SW480 (cell line): ENCODE measurements at regions not wholly inside any gene's neighbourhood (a gene's known extent, or its start where the extent isn't known, plus 50 kb on each side); places are given as distances from the start of the nearest gene placed in this dataset.

Experiments used
- DNase-seq: peaks from one replicate; pipeline ENCODE4 v3.0.0-alpha.2; 2016; ENCODE audit warnings: low spot score

DNA sequence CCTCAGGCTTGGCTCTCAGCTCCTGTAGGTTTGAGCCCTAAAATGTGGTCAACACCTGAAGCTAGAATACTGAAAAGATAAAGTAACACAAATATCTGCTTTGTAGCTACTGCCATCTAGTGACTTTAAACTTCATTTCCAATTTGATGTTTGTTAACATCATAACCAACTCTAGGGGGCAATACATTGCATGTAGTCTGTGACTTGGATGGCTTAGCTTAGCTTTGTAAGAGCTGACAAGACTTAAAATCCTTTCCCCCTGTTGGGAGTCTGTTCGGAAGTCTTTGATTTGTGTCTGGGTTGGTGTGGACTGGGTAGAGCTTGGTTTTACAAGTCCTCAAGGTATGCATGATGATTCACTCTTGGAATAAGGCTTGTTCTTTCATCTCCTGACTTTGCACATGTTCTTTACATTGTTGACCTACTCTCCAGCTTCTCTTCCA is 51.7 kb downstream of the SCN11A start:
- DNase-seq = peak; percentile 89

DNA sequence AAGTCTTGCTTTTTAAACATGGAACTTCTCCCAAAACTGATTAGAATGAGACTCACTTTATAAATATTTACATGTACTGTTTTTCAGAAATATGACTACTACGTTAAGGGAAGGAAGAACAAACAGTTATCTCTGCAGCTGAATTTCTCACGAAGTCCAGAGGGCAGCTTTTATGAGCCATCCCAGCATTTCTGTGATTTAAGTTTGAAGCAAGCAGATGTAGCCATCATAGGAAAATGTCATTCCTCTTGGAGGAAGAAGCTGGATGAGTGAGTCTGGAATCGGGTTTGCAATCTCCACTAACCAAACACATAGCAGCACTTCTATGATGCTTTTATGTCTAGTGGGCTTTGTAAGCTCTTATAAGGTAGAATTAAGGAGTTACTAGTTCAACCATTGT is 53.7 kb downstream of the SCN11A start:
- no peak for DNase-seq

DNA sequence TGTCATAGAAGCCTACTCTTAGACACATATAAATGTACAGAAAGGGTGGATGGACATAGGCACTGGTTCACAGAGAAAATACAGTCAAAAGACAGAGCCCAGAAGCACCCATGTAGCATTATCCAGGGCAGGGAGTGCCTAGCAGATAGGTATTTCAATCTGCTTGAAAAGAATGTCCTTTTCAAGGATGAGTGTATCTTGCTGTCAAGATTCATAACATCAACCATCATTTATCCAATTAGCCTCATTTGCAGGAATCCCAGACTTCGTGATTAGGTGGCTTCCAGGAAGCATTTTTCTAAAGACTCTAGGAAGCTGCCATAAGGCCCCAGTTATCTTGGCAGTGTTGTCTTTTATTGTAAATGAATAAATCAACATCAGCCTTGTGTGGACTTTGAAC is 55.6 kb downstream of the SCN11A start:
- no peak for DNase-seq

DNA sequence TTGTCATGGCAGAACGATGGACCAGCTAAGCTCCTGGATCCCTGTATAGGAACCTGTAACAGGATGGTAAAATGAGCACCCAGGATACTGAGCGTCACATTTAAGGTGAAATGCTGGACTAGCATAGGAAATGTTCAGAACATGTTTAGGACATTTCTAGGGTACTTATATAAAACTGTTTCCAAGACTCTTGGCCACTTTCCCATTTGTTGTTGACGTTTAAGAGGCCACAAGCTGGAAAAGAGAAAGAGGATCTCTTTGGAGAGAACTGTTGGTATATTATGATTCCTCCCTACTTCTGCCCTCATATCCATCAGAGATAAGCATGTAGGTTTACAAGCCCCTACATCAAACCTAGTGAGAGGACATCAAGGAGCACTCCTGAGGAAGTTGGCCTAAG is 57.5 kb downstream of the SCN11A start:
- no peak for DNase-seq

DNA sequence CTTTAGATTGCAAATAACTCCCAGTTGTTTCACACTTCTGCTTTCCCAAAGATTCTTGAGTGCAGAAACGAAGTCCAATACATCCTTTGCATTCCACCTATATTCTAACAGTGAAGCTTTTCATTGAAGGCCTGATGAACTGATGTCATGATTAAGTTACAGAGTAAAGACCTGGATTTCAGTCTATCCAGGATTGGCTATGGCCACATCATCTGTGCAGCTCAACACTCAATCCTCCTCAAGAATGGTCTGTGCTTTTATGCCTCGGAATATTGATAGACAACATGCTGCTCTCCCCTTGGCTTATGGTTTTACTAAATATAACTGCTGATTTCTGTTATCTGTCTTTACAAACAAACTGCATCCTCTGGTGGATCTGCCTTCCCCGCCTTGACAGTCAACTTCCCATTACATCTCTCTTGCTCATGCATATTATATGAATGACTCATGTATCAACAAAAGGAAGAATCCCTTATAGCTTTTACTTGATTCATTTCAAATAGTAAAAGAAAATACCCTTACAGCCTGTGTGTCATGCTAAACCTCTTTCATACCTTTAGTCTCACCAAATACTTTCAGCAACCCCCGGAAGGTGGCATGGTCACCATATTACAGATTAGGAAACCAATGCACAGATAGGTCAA is 59.5 kb downstream of the SCN11A start:
- peak; percentile 83 for DNase-seq

DNA sequence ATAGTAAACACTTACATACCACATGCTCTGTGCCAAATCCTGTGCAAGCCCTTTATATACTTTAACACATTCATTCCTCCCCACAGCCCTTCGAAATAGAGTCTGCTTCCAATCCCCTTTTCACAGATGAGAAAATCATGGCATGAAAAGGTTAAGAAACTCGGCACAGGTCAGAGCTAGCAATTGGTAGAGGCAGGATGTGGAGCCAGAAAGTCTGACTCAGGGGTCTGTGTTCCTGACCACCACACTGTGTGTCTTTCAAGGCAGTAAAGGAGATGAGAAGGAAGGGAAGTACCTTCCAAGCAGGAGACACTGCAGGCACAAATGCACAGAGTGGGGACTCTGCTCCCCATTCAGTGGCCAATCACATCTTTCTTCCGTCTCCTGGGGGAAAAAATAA is 61.1 kb downstream of the SCN11A start:
- DNase-seq = no peak

DNA sequence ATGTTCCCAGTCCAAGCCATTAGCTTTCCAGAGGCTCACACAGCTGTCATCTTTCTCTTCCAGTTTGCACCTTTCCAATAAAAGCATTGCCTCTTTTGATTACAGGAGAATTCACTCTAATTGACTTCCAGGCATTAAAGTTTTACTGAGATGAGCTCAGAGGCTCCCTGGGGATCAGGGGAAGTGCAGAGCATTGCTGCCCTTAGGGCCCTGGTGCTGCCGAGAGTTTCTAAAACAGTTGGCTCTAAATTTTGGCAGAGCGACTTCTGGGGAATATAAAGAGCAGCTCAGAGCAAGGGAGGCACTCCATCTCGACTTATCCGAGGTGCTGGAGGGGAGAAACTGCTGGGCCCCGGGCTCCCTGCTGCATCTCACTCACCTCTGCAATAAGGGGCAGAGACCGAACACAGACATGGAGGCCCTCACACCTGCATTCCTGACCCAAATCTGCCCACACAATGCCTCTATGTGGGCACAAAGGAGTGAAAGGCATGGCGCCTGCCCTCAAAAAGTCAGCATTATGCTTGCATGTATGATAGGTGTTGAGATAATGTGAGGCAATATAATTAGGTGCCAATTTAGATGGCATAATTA is 61.7 kb downstream of the SCN11A start:
- DNase-seq = no peak

DNA sequence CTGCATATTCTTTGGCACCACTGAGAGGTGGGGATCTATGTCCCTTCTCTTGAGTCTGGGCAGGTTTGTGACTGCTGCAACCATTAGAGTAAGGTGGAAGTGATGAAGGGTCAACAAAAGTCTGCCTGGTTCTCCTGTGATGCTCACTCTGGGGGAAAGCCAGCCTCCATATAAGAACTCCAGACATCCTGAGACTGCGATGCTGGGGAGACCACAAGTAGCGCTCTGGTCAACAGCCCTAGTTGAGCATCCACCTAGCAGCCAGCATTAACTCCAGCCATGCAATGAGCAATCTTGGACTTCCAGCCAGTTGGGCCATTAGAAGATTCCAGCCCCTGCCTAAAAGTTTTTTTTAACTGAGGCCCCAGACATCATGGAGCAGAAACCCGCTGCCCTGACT is 62.8 kb downstream of the SCN11A start:
- DNase-seq = no peak

DNA sequence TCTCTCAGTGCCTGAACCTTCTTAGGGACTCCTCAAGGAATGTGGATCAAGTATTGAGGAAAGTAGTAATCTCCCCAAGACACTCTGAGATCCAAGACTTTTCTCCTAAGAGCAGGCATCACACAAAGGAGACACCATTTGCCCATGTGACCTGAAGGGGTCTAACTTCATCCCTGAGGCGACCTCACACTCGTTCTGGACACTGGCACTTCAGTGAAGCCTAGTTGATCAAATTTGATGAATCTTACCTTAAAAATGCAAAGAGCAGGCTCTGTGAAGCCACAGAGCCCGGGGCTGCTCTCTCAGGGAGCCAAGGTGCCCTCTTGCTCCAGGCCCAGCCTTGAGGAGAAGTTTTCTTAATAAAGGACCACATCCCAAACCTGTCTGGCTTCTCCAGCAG is 64.3 kb downstream of the SCN11A start:
- DNase-seq = no peak

DNA sequence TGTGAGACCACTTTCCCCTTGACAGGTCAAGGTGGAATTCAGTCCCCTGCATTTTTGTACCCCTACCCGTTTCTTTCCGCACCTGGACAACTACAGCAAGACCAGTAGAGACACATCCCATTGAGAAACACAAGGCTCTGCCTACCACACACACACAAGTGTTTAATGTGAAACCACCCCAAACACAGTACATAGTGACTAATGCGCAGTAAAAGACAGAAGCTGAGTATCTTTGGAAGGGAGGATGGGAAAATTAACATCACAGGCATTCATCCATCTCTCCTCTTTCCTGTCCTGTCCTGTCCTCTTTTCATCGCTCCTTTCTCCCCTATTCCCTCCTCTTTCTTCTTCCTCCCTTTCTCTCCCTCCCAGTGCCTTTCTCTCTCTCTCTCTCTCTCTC is 64.8 kb downstream of the SCN11A start:
- no peak for DNase-seq

DNA sequence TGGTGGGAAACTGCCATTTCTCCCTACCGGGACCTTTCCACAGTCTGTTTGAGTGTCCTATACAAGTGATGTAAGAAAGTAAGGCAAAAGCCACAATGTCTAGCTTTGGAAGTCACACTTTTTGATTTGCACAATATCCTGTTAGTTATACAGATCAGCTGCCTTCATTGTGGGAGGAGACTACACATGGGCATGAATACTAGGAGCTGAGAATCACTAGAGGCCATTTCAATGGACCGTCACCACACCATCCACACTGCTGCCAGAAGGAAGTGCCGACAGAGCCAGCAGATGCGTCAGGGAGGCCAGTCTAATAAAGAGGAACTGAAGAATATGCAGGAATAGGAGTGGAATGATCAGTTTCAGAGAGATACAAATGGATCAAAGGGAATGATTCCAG is 65.8 kb downstream of the SCN11A start:
- no peak for DNase-seq

DNA sequence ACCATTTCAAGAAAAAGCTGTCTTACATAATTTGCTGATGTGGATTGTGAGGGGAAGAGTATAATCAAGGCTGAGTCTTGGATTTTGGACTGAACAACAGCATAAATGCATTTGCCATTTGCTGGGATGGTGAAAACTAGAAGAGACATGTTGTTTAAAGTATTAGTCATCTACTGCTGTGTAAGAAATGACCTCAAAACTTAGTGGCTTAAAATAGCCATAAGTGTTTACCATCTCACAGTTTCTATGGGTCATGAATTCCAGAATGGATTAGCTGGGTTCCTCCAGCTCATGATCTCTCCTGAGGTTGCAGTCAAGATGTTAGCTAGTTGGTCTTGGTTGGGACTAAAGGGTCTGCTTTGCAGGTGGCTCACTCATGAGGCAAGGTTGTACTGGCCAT is 66.2 kb downstream of the SCN11A start:
- DNase-seq = no peak

DNA sequence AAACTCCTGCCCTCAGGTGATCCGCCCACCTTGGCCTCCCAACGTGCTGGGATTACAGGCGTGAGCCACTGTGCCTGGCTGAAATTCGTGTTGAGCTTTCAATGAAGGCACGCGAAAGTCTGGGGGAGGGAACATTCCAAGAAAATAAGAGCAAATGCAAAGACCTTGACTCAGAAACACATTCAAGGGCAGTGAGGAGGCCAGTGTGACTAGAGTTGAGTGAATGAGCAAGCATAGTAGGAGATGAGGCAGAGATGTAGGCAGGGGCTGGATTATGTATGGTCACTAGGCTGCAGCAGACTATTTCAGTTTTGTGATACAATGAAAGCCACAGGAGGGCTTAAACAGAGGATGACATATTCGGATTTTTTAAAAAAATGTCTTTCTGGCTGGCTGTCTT is 67.0 kb downstream of the SCN11A start:
- DNase-seq = no peak

DNA sequence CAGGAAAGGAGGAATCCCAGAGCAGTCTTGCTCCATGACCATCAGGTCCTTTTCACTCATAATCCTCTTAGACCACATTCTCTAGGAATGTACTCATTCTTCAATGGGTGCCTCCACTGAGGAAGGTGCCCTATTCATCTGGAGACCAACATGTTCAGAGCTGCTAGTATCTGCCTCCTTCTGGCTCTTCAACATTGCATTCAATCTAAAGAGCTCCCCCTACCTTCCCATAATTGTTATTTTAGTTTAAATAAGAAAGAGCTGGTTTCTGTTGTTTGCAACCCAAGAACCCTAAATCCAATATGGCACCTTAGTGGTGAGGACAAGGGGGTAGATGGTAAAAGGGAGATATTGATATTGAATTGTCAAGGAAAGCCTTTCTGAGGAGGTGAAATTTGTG is 67.6 kb downstream of the SCN11A start:
- no peak for DNase-seq

DNA sequence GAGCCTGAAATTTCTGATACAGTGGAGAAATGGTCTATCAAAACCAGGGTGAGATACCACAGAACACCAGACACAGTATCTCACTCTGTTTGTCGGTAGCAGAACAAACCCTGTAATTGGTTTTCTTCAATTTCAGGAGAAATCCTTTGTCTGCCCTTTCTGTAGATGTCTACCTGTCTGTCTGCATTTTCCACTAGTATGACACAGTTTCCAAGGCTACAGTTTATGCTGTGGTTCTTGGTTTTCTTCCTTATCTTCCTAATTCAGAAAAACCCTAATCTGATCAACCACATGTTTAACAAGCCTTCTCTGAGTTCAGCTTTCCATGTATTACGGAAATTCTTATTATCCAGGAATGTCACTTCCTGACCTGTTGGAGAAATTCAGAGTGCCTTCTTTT is 70.8 kb downstream of the SCN11A start:
- DNase-seq = no peak

DNA sequence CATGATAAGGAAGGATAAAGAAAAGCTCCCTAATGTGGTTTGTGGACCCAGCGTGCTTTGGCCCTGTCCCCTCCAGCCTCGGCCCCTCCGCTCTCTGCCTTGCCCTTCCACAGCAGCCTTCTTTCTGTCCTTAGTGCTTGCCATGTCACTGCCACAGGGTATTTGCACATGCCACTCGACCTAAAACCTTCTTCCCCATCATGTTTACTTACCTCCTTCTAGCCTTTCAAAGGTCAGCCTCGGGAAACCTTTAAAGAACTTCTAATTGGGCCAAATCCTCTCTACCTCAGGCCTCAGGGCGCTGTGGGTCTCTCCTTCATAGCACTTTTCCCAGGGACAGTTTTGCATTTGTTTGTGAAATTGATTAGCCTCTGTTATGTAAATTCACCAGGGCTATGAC is 73.0 kb downstream of the SCN11A start:
- DNase-seq = no peak

DNA sequence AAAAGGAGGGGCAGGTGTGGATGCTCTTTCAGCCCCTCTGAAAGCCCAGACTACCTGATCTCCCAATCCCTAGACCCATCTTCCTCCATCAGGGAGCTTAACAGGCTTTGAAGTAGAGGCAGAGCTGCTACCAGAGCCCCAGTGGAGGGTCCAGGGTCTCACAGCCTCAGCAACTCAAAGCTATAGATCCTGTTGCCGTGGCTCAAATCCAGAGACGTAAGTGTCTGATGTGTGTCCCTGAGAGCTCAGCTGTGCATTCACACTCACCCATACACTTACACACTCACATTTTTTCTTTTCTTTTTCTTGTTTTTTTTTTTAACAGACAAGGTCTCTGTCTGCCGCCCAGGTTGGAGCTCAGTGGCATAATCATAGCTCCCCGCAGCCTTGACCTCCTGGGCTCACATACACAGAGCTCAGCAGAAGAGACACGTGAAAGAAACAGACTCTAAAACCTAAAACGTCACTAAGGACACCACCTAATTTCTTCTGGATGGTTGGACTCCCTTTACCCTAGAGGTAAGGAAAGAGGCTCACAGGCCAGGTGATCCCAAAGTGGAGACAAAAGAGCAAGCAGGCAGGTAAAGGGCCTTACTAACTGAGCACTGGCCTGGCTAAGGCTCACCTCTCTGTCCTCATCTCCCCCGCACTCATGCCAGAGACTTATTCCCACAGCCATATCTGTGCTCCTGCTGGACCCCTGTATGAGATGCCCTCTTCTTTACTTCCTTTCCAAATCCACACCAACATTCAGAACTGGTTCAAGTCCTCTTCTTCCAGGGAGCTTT is 80.7 kb downstream of the SCN11A start:
- no peak for DNase-seq

DNA sequence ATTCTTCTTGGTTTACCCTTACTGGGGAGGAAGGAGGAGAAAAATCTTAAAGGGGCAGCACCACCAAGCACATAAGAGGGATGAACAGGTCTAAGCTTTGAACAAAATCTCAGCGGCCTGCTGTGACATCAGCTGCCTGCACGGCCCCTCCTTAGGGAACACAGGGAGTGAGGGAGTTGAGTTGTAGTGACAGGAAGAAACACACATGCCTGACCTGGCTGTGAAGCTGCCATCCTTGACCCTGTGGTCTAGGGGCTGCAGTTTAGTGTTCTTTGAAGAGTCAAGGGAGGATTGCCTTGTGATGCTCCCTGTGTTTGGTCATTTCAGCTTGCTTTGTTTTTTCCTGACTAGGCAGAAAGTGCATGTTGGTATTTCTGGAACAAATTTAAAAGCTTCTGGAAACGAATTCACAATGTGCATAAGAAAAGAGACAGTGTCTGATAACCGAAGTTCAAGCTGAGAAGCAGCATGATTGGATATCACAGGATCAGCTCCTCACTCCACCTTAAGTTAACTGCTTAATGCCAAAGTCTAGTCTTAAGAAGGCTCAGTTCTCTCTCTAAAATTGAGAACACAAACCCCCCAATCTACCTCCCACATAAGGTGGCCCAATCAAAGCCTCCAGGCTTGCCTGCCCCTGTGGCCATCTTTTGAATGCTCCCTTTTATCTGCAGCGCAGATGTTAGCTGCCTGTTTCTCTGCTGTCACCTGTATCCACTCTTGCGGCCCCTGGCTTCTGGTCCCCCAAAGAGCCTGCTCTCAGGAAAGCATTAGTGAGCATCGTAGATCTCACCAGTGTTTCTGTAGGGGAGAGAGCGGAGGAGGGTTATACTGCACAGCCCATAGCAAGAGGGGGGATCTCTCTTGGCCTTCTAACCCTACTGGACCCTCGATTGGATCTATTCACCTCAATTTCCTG is 82.2 kb downstream of the SCN11A start:
- DNase-seq = no peak

DNA sequence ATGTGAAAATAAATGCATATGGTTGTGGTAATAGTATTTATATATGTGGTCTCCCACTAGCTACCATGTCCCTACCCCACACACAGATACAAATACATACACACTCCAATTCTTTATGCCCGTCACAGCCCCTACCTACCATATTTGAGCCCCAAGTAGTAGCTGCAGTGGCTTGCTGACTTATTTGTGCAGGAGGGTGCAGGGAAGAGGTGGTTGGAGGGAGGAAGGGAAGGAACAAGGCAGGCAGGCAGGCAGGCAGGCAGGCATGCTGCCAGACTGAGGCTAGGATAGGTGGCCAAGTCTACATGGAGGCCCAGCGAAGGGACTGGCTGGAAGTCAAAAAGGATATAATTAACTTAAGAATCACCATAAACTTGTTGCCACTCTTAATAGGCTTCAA is 82.9 kb downstream of the SCN11A start:
- no peak for DNase-seq

DNA sequence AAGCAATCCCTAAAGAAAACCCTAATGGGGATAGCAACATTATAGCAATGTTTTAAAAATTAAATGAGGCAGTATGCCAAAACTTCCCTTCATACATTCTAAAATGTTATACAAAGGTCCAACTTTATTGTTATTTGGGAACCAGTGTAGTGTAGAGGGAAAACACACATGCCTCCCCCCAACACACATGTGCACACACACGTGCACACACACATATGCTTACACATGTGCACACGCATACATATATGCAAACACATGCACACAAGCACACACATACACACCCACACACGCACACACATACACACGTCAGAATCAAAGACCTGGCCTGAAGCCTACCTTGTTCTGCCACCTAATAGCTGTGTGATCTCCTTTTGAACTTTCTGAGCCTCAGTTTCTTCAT is 83.3 kb downstream of the SCN11A start:
- no peak for DNase-seq

DNA sequence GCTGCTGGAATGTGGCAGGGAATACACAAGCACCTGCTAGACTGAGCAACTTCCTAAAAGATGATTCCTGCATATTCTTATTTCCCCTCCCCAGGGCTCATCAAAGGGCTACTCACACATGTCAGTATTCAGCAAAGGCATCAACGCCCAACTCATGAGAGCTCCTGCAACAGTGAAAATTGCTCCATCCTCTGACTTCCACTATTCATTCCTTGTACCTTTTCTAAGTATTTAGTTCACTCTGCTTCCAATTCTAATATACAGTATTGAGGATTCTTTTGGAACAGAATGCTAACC is 84.1 kb downstream of the SCN11A start:
- DNase-seq = no peak

DNA sequence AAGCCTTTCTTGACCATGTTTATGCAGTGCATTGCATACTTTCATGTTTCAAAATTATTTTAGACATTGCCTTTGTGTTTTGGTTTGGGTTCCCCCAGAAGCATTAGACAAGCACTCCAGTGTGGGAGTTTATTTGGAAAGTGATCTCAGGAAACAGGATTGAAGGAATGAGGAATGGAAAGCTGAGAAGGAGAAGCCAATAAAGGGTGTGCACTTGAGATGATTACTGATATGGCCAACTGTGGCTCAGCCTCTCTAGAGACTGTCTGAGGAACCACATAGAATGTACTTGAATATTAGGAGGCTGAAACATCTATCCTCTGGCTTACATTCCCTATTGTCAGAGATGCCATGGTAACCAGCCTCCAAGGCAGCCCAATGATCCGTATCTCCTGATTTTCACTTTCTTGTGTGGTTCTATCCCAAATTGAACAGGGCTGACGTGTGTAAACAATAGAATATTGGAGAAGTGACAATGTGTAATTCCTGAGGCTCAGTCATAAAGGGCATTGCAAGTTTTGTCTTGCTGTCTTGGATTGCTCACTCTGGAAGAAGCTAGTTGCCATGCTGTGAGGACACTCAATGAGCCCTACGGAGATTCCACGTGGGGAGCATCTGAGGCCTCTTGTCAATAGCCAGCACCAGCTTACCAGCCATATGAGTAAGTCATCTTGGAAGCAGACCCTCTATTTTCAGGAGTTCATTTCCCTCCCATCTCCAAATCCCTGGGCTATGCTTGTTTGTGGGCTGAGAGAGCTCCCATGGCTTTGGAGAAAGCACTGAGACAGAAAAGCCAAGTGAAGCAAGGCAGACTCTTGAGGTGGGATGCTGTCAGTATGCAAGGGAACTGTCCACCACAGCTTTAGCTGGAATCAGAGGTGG is 84.7 kb downstream of the SCN11A start:
- DNase-seq = no peak
